NCI-H526 (cell line): ENCODE measurements at regions not wholly inside any gene's neighbourhood (a gene's known extent, or its start where the extent isn't known, plus 50 kb on each side); places are given as distances from the start of the nearest gene placed in this dataset.

Source experiments
- DNase-seq, 2 experiments: peaks; one replicate each; lab custom pipeline; 2025; lab: John Stamatoyannopoulos, UW

GRCh38 chr9:99326917-99327189 is 104.8 kb downstream of the SEC61B start:
- DNase-seq: no peak

- no peak for DNase-seq
These were observed 105.6 kb downstream of the SEC61B start for GRCh38 chr9:99327667-99328066.

DNA sequence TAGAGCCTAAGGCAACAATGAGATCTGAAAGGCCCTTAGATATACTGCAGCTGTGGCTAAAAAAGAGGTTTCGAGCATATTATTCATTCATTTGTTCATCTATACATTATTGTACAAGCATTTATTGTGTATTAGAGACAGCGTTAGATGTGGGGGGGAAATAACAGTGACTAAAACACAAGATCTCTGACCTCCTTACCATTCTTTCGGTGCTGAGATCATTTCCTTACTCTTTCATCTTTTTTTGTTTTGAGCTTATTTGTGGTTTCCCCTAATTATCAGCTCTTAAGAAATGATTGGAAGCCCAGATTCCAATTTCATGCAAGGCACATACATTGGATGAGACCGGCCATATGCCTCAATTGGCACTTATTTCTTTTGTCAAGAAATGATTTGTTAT is 113.2 kb downstream of the SEC61B start:
- DNase-seq: no peak

GRCh38 chr9:99336005-99336404 is 113.9 kb downstream of the SEC61B start:
- peak in 1 of 2 experiments; percentile 1 for DNase-seq

GRCh38 chr9:99336531-99336930 is 114.4 kb downstream of the SEC61B start:
- DNase-seq: no peak

DNA sequence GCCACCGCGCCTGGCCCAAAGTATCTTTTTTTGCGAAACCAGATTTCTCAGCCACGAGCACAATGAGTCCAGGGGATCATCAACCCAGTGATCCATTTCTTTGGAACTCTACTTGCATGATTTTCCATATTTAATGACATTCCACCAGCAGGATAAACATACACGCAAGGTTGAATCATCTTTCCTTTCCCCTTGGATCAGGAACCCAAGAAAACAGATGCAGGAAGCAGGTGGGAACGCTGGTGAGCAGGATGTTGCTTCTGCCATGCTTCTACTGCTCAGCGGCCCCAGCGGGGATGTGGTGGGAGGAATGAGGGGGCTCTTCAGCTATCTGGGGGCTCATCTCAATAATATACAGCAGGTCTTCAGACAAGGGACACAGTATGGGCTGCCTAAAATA is 118.2 kb downstream of the SEC61B start:
- DNase-seq: no peak

GRCh38 chr9:99341686-99342085 is 119.6 kb downstream of the SEC61B start:
- no peak for DNase-seq

GRCh38 chr9:99345451-99345850 is 123.4 kb downstream of the SEC61B start:
- DNase-seq: no peak

- DNase-seq: no peak
These were observed 123.9 kb downstream of the SEC61B start for GRCh38 chr9:99345942-99346341.

DNA sequence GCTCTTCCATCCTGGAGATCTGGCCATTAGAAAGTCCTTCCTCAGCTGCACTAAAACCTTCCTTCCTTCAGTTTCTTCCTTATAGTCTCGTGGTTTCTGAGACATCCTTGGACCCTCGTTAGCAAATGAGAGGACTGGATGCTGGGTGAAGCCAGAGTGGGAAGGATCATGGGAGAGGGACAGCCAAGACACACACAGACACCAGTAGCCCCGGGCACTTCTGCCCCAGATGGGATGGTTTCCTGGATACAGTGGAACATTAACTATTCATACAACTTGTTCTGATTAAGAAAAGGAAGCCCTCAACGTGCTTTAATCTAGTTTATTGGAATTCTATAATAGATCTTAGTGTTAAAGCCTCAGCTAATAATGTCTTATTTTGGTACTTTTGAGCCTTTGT is 125.5 kb downstream of the SEC61B start:
- no peak for DNase-seq

- DNase-seq: no peak
These were observed 126.2 kb downstream of the SEC61B start for GRCh38 chr9:99348289-99348688.

DNA sequence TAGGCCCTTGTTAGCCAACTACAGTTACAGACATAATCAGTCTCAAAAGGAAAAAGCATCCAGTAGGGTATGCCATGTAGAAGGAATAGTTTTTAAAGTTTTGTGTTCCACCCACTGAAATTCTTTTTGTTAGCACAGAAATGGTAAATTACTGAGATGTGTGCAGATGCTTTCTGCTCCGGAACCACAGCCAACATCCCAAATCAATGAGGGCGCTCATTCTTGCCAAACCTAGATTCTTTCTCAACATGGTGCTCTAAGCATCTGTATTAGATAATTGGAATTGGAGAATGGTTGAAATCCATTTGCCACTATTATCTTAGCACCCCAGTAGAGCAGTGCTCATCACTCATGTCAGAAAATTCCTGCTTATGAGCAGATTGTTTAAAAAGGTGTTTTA is 127.8 kb downstream of the SEC61B start:
- DNase-seq: no peak

DNA sequence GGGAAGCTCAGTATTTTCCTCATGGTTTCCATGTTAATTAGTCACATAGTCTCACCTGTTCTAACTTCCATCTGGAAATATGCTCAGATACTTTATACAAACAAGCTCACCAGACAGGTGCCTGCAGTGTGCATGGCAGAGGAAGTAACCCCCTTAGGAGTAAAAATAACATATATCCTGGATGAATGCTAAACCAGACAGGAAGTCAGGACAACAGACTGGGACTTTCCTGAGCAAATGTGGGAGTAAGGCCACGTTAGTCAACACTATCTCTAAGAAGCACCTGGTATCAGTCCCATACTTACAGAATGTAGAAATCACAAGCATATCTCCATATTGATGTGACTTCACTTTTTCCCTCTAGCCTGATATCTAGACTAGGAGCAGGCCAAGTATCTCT is 128.4 kb downstream of the SEC61B start:
- DNase-seq: no peak

GRCh38 chr9:99351647-99352046 is 129.6 kb downstream of the SEC61B start:
- DNase-seq: peak in 1 of 2 experiments; percentile 3

GRCh38 chr9:99352826-99353225 is 130.7 kb downstream of the SEC61B start:
- DNase-seq: no peak

GRCh38 chr9:99353408-99353807 is 131.3 kb downstream of the SEC61B start:
- DNase-seq: no peak

DNA sequence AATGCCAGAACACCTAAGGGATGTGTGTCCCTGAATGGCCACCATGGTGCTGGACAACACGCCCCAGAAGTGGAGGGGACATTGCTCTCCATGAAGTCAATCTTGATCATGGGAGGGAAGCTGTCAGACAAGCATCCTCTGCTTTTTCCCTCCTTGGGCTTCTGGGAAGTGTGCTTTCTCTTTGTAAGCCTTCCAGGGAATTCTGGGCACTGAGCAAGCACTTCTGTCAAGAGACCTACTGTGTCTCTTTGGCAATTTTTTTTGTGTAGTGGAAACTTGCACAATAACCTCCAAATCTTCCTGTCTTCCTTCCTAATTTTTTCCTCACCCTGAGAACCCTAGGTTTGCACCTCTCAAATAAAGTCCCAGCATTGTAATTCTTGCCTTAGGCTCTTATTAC is 132.0 kb downstream of the SEC61B start:
- no peak for DNase-seq

DNA sequence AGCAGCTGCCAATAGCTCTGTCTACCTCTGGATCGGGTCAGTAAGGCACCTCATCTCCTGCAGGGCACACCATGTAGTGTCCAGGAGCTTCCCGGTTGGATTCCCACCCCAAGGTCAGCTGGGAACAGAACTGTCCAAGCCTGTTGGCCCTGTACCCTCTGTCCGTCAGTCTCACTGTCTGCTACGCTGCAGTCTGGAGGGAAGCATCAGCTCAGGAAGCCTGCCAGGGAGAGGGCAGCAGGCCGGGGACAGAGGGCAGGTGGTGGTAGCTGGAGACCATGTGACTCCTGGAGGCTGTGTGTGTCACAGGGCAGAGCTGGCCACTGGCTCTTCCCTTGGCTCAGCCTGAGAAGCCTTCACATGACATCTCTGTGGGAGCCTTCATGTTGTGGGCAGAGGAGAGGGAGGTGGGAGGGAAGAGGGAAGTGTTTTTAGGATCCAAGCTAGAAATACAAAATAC is 134.5 kb downstream of the SEC61B start:
- DNase-seq: no peak

DNA sequence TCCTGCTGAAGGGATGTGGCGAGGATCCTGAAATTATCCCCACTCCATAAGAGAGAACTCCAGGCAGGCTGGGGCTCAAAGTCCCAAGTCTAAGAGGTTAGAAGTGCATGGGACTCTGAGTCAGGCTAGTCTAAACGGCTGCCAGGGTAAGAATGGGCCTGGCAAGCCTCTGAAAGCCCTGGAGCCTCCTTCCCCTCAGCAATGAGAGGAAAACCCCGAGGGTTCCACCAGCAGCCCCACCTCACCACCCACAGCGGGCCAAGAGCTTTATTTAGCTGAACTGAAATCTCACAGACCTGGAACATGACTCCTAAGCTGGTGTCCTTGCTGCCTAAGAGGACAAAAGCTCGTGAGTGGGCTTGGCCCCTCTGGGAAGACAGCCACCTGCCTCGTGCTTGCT is 135.5 kb downstream of the SEC61B start:
- DNase-seq: no peak

GRCh38 chr9:99358668-99359067 is 136.6 kb downstream of the SEC61B start:
- no peak for DNase-seq

GRCh38 chr9:99359336-99359735 is 137.3 kb downstream of the SEC61B start:
- DNase-seq: no peak

DNA sequence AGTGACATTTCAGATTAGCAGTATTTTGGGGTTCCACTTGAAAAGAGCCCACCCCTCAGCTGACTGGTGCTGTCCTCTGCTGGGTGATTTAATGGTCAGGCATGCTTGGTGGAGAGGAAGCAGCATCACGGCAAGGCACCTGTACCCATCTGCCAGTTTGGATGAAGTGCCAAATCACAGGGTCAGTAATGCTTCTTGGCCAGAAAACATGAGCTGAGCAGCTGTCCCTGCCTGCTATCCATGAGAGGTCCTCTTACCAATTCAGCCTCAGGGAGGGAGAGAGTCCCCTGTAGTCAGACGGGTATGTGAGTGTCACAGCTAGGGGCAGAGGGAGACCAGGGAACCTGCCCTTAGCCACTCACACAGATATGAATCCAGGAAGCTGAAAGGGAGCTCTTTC is 137.9 kb downstream of the SEC61B start:
- DNase-seq: no peak

GRCh38 chr9:99361817-99362216 is 139.7 kb downstream of the SEC61B start:
- peak in 1 of 2 experiments; percentile 1 for DNase-seq

- DNase-seq: no peak
These were observed 140.2 kb downstream of the SEC61B start for GRCh38 chr9:99362321-99362720.

- DNase-seq: no peak
These were observed 141.4 kb downstream of the SEC61B start for GRCh38 chr9:99363509-99363908.
